Activated T-cell treated with anti-CD3 and anti-CD28 coated beads, Interleukin-2, amount 50 U/mL, for 1 hour (primary cell): ENCODE measurements at regions not wholly inside any gene's neighbourhood (a gene's known extent, or its start where the extent isn't known, plus 50 kb on each side); places are given as distances from the start of the nearest gene placed in this dataset.
"Not testable (repeated sequence)": the region's sequence is repeated elsewhere in the genome, so short reads cannot be mapped to it uniquely, and the experiment has no call there.

ENCODE experiments used
- DNase-seq: peaks from one replicate; pipeline ENCODE4 v3.0.0-alpha.2; 2020

DNA sequence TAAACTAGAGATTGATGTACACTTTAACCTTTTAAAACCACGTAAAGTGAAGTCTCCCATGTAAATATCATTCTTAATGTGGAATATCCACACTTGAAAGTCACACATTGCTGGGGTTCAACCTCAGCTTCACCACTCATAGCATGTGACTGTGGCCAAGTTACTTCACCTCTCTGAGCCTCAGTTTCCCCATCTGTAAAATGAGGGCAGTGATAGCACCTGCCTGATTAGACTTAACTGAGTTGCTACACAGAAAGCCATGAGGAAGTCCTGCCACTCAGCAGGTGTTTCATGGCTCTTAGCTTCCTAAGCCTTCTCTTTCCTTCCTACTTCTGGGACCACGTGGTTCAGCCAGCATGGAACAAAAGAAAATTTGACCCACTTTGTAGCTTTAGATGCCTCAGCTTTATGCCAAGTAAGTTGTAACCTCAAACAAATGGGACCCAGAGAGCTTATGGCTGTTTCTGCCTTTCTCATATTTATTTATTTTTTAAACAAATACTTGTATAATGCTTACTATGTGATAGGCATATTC, 277.3 kb upstream of the KLF3 start:
- DNase-seq, result no peak

GRCh38 chr4:38387348-38387747, 276.7 kb upstream of the KLF3 start:
- no peak for DNase-seq

- DNase-seq, result no peak
These were observed 276.2 kb upstream of the KLF3 start for GRCh38 chr4:38387819-38388218.

DNA sequence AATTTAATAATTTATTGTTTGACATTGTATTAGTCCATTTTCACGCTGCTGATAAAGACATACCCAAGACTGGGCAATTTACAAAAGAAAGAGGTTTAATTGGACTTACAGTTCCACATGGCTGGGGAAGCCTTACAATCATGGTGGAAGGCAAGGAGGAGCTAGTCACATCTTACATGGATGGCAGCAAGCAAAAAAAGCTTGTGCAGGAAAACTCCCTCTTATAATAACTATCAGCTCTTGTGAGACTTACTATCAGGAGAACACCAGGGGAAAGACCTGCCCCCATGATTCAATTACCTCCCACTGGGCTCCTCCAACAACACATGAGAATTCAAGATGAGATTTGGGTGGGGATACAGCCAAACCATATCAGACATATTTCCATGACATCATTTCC, 275.1 kb upstream of the KLF3 start:
- DNase-seq, result not testable (repeated sequence)

DNA sequence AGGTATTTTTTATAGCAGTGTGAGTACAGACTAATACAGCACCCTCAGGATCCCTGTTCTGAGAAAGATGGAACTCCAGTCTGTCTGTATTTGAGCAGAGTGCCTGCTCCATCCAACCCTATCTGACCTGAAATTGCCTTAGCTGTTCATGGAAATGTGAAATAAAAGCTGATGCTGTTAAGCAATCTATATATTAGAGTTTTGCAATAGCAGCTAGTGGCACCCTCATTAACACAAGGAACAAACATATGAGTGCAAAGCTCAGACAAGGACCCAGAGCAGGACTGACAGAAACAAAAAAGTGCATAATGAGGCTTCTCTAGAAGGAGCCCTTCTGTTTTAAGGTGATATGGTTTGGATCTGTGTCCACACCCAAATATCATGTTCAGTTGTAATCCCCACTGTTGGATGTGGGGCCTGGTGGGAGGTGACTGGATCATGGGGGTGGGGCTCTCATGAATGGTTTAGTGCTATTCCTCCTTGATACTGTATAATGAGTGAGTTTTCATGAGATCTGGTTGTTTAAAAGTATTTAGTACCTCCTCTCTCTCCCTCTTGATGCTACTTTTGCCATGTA, 272.9 kb upstream of the KLF3 start:
- no peak for DNase-seq

- DNase-seq, result no peak
These were observed 271.7 kb upstream of the KLF3 start for GRCh38 chr4:38392223-38392855.

- no peak for DNase-seq
These were observed 267.9 kb upstream of the KLF3 start for GRCh38 chr4:38396091-38396490.

DNA sequence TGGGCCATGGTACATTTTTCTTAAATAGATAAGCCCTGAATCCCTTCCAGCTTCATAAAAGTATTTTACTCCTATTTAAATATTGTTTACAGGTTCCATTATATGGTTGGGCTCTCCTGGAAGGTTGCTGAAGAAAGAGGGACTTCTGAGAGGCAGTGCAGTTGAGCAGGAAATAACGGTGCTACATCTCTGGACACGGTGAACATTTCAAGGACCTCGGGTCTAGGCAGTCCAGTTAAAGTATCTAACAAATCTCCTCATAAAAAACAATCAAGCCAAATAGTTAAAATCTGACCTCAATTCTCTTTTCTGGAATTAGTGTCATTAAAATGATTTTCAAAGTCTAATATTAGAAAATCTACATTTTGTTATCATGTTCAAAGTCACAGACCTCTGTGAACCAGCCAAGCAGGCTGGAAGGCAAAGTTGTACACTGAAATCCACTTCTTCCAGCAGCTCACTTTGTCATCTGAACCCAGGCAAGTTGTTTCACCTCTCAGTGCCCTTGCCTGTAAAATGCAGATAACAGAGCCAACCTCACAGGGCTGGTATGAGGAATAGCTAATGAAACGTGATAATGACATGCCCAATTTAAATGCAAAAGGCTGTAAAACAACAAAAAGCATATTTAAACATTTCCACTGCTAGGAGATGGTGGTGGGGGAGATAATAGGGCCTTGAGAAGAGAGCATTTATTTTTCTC, 267.0 kb upstream of the KLF3 start:
- no peak for DNase-seq

DNA sequence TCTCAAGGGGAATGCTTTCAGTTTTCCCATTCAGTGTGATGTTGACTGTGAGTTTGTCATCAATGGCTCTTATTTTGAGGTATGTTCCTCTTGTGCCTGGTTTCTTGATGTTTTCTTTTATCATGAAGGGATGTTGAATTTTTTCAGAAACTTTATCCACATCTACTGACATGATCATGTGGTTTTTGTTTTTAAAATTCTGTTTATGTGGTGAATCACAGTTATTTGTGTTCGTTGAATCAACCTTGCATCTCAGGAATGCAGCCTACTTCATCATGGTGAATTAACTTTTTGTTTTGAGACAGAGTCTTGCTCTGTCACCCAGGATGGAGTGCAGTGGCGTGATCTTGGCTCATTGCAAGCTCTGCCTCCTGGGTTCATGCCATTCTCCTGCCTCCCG, 263.1 kb upstream of the KLF3 start:
- DNase-seq, result no peak

GRCh38 chr4:38406243-38406642, 257.8 kb upstream of the KLF3 start:
- no peak for DNase-seq

DNA sequence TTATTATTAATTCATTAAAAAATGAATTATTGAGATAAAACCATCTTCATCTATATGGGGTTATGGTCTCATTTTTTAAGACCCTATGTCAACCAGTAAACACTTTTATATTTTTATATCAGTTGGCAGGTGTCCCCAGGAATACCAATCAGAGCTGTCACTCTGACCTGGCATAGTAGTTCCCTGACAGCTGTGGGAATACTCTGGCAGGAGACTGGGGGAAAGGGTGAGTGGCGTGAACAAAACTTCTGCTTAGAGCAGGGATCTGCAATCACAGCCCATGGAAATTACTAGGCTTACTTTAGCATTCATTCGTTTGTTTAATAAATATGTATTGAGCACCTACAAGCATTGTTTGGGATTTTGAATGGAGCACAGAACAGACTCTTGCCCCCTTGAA, 254.1 kb upstream of the KLF3 start:
- DNase-seq, result no peak

DNA sequence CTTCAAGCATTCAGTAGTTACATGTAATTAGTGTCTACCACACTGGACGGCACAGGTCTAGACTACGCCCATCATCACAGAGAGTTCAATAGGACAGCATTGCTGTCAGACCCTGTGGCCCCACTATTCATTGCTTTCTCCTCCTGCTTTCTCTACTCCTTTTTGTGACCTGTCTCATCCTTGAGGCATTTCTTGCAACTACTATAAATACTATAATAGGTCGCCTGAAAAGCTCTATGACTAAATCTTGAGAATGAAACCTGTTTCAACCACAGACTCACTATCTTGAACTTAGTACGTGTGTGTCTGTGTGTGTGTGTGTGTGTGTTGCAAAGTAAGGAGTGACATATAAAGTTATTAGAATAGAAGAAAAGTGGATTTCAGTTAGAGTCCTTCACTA, 252.9 kb upstream of the KLF3 start:
- no peak for DNase-seq

DNA sequence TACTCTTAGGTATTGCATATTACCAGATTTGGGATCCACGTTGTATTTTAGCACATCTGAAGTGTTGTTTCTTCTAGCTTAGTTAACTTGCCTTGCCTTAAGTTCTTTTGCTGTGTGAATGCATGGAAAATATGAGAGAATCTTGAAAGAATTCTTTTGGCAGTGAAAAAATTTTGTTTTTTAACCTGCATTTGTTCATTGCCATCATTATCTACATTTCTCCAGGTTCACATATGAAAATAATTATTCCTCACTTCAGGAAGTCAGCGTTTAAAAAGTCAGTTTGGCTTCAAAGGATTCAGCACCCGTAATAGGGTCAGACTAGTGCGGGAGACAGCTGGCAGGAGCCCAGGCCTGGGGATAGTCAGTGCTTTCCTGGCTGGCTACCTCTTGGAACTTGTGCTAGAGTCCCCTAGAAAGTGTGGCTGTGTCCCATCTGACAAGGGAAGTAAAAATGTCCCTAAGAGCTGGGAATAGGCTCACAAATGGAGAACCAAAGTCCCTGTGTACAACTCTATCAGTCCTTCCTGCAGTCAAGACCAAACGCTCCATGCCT, 251.9 kb upstream of the KLF3 start:
- no peak for DNase-seq

- DNase-seq, result no peak
These were observed 250.3 kb upstream of the KLF3 start for GRCh38 chr4:38413524-38414341.

DNA sequence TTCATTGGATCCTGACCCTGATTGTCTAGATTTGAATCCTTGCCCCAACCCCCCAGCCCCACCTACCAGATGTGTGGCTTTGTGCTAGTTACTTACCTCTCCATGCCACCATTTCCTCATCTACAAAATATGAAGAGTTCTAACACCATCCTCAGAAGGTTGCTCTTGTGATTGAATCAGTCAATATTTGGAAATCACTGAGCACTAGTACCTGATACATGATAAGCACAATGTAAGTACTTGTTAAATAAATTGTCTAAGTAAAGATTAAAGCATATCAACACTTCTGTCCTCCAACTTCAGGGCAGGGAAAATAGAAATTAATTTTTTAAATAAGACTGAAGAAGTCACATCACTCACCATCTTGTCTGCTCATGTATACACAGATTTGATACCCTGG, 249.6 kb upstream of the KLF3 start:
- no peak for DNase-seq

GRCh38 chr4:38415682-38416081, 248.3 kb upstream of the KLF3 start:
- no peak for DNase-seq

GRCh38 chr4:38416450-38417014, 247.5 kb upstream of the KLF3 start:
- DNase-seq, result no peak

GRCh38 chr4:38420254-38420653, 243.7 kb upstream of the KLF3 start:
- DNase-seq, result not testable (repeated sequence)

GRCh38 chr4:38422850-38423249, 241.1 kb upstream of the KLF3 start:
- no peak for DNase-seq

DNA sequence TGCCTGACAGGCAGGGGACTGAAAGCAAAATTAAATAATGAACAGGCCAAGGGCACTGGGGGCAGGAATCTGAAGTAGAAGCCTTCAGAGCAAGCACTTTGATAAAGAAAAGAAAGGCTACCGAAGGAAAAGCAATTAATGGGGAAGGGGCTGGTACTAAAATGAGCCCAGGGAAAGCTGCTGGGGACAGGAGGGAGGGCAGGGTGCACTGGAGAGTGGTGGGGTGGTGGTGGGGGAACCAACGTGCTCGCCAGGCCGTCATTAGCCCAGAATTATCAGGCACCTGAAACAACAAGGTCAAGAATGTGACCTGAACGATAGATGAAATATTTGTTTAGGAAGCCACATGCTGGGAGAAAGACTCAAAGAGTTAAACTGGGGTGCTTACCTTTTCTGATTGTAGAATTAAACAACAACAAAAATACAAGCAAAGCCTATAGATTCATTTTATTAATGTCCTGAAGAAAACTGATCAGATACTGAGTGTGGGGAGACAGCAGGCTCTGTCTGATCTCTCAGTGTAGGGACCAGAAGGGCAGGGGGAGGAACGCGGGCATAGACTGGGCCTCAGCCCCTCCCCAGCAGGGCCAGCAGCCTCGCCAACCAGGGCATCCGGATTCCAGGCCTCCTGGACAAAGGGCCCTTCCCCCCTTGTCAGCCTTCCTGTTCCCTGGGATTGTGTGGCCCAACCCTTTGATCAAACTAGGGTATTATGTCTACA, 239.7 kb upstream of the KLF3 start:
- no peak for DNase-seq

- DNase-seq, result no peak
These were observed 237.5 kb upstream of the KLF3 start for GRCh38 chr4:38426532-38426931.

- no peak for DNase-seq
These were observed 233.2 kb upstream of the KLF3 start for GRCh38 chr4:38430841-38431240.
